PC-3 (cell line): ENCODE measurements at regions not wholly inside any gene's neighbourhood (a gene's known extent, or its start where the extent isn't known, plus 50 kb on each side); places are given as distances from the start of the nearest gene placed in this dataset.
"Not testable (repeated sequence)": the region's sequence is repeated elsewhere in the genome, so short reads cannot be mapped to it uniquely, and the experiment has no call there.

Source experiments
- ATAC-seq: fragments of 200-7000 bp; cut with Tn5 transposase; 2 replicates; pipeline ENCODE4 v1.9.1; 2020; ENCODE audit warnings: mild to moderate bottlenecking, moderate library complexity
- BruUV-seq: library from RNA; stranded (reverse); fragments of 400-500 nt; replicated peaks from 2 replicates; lab custom pipeline; 2021; lab: Mats Ljungman, UMichigan
- CTCF ChIA-PET: fragments of 300-600 bp; sonication (Branson Sonifier 250); formaldehyde crosslinking; loops from one replicate; lab custom pipeline; 2022; ENCODE audit warnings: antibody characterized with exemption; lab: Charles Lee
- POLR2A ChIA-PET: fragments of 300-600 bp; sonication (Branson Sonifier 250); formaldehyde crosslinking; loops from one replicate; lab custom pipeline; 2022; ENCODE audit warnings: antibody characterized with exemption; ENCODE audit not compliant: unreplicated experiment; lab: Charles Lee
- DNase-seq: peaks from one replicate; pipeline ENCODE4 v3.0.0-alpha.2; 2015
- H2AFZ ChIP-seq: fragments of 300-600 bp; sonication (generic); 2 replicates; pipeline ENCODE4 v1.6.0; 2016; ENCODE audit warnings: antibody characterized with exemption, low read length
- H3F3A ChIP-seq: fragments of 300-600 bp; sonication (generic); one replicate; pipeline ENCODE4 v1.6.0; 2017; ENCODE audit warnings: antibody characterized with exemption, low read length, control low read depth, mild to moderate bottlenecking; ENCODE audit not compliant: unreplicated experiment
- H3K27ac ChIP-seq: fragments of 300-600 bp; sonication (generic); 2 replicates; pipeline ENCODE4 v1.5.1; 2016; ENCODE audit warnings: mild to moderate bottlenecking, low read length
- H3K27me3 ChIP-seq: fragments of 300-600 bp; sonication (generic); 2 replicates; pipeline ENCODE4 v1.6.1; 2016; ENCODE audit warnings: low read length, mixed read lengths
- H3K36me3 ChIP-seq: fragments of 300-600 bp; sonication (generic); 2 replicates; pipeline ENCODE4 v1.6.1; 2016; ENCODE audit warnings: low read depth, mixed run types, low read length, mixed read lengths
- H3K4me1 ChIP-seq: fragments of 300-600 bp; sonication (generic); 2 replicates; pipeline ENCODE4 v1.5.1; 2016; ENCODE audit warnings: low read length; ENCODE audit not compliant: insufficient read depth
- H3K4me2 ChIP-seq: fragments of 300-600 bp; sonication (generic); 2 replicates; pipeline ENCODE4 v1.6.0; 2016; ENCODE audit warnings: low read length
- H3K4me3 ChIP-seq: fragments of 300-600 bp; sonication (generic); 2 replicates; pipeline ENCODE4 v1.5.1; 2016; ENCODE audit warnings: mild to moderate bottlenecking, low read length, mixed read lengths
- H3K79me2 ChIP-seq: fragments of 300-600 bp; sonication (generic); 2 replicates; pipeline ENCODE4 v1.6.1; 2017; ENCODE audit warnings: low read length, mixed read lengths
- H3K9ac ChIP-seq: fragments of 300-600 bp; sonication (generic); 2 replicates; pipeline ENCODE4 v1.6.0; 2016; ENCODE audit warnings: mild to moderate bottlenecking, low read length
- H3K9me2 ChIP-seq: fragments of 300-600 bp; sonication (generic); replicated peaks from 2 replicates; pipeline ENCODE4 v1.6.1; 2016; ENCODE audit warnings: mixed run types, low read length, mixed read lengths
- H3K9me3 ChIP-seq: fragments of 300-600 bp; sonication (generic); 2 replicates; pipeline ENCODE4 v1.6.1; 2016; ENCODE audit warnings: low read length, mixed read lengths
- H4K20me1 ChIP-seq: fragments of 300-600 bp; sonication (generic); 2 replicates; pipeline ENCODE4 v1.6.1; 2016; ENCODE audit warnings: low read length, mixed read lengths
- CTCF ChIP-seq: fragments of 300-600 bp; sonication (generic); conservative IDR thresholded peaks from 2 replicates; pipeline ENCODE4 v1.5.1; 2017; ENCODE audit warnings: antibody characterized with exemption, low read depth, mild to moderate bottlenecking, low read length
- EZH2 ChIP-seq: fragments of 300-600 bp; sonication (generic); IDR thresholded peaks from one replicate; pipeline ENCODE4 v1.6.1; 2017; ENCODE audit warnings: antibody characterized with exemption, mild to moderate bottlenecking, low read length; ENCODE audit not compliant: unreplicated experiment
- EZH2phosphoT487 ChIP-seq: fragments of 300-600 bp; sonication (generic); IDR thresholded peaks from 2 replicates; pipeline ENCODE4 v1.6.1; 2018; ENCODE audit warnings: mild to moderate bottlenecking, antibody characterized with exemption, low read length, borderline replicate concordance
- intact Hi-C: fragments of 100-400 bp; cut with micrococcal nuclease; formaldehyde crosslinking; loops from 2 replicates; pipeline ENCODE4 v1.9.0; 2023

GRCh38 chr18:67133669-67134068, 382.9 kb downstream of the DSEL start:
- BruUV-seq, result no TSS peak
- CTCF ChIA-PET, result no interaction called here

DNA sequence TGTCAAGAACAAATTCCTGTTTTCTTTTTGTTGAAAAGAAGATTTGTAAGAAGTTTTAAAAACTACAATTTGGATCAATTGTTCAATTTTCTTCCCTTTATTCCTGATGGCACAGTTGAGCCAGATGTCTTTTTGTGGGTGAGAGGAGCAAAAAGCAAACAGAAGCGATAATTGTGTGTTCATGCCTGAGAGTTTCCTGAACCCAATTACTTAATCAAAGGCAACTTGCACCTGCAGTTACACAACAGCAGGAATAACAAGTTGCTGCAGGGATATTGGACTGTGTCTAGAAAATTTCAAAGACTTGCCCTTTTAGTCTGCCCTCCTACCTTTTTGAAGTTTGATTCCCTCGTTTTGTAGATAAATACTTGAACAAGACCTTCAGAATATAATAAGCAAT, 383.6 kb downstream of the DSEL start:
- Histone ChIP-seq H3K79me2 (no peaks in the 10 kb centered on the region), H3K9me2 (no peaks in the 10 kb centered on the region), H3K4me3 (no peak overlapping the region), H4K20me1 (no peaks in the 10 kb centered on the region), H3K9ac (no peak overlapping the region), H3K4me2 (peak overlapping the region; percentile 21), H3K27ac (peak overlapping the region; percentile 44), H3K4me1 (peaks cover 54% of the 10 kb centered on the region), H2AFZ (no peak overlapping the region), H3K36me3 (no peaks in the 10 kb centered on the region), H3K27me3 (no peaks in the 10 kb centered on the region), H3K9me3 (no peaks in the 10 kb centered on the region), H3F3A (peaks cover 4% of the 10 kb centered on the region)
- POLR2A ChIA-PET, result no interaction called here
- DNase-seq (no peak), ATAC-seq (no peak)
- no TSS peak for BruUV-seq
- intact Hi-C loops, result no loop called here
- TF ChIP-seq CTCF (no peak), EZH2phosphoT487 (no peak), EZH2 (no peak)
- CTCF ChIA-PET, result no interaction called here

More at GRCh38 chr18:67133669-67134068, 382.9 kb downstream of the DSEL start:
- no peak for TF ChIP-seq CTCF
- TF ChIP-seq EZH2phosphoT487, result no peak
- TF ChIP-seq EZH2, result no peak
- Histone ChIP-seq H3K4me2 (peak overlapping the region; percentile 21), H3K9me2 (no peaks in the 10 kb centered on the region), H3K27me3 (no peaks in the 10 kb centered on the region), H4K20me1 (no peaks in the 10 kb centered on the region), H3K4me3 (no peak overlapping the region), H3F3A (peaks cover 4% of the 10 kb centered on the region), H3K9ac (no peak overlapping the region), H3K27ac (peak overlapping the region; percentile 44; the same call in 1 of the 2 replicates), H3K4me1 (peaks cover 54% of the 10 kb centered on the region), H3K9me3 (no peaks in the 10 kb centered on the region), H3K79me2 (no peaks in the 10 kb centered on the region), H2AFZ (no peak overlapping the region), H3K36me3 (no peaks in the 10 kb centered on the region)
- DNase-seq (peak; percentile 75), ATAC-seq (peak; percentile 74)
- intact Hi-C loops, result no loop called here
- POLR2A ChIA-PET, result interaction anchor here (0.7 kb wide), 1 partner anchor 819 kb away, joined by 3 read pairs; no protein-coding TSS in a partner anchor

DNA sequence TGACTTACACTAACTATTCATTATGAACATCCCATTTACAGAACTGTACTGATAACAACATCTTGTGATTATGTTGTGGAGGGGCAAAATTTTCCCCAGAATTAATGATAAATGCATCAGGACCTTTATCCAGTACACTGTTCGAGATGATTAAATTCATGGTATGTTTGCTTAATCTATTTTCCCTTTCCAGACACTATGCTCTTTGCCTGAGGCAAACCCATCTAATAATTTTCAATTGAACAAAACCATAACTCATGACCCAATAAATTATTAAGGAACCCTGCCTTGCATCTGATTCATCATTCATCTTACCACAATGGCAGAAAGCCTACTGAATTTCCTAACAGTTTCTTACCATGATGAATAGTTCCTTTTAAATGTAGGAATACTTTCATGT, 385.0 kb downstream of the DSEL start:
- Histone ChIP-seq H3K9me3 (no peaks in the 10 kb centered on the region), H4K20me1 (no peaks in the 10 kb centered on the region), H2AFZ (no peak overlapping the region), H3K9ac (no peak overlapping the region), H3K4me2 (peak overlapping the region; percentile 21), H3K4me3 (no peak overlapping the region), H3K79me2 (no peaks in the 10 kb centered on the region), H3K27ac (peak overlapping the region; percentile 37), H3K27me3 (no peaks in the 10 kb centered on the region), H3K9me2 (no peaks in the 10 kb centered on the region), H3K4me1 (peaks cover 54% of the 10 kb centered on the region), H3K36me3 (no peaks in the 10 kb centered on the region), H3F3A (peaks cover 4% of the 10 kb centered on the region)
- ChIA-PET CTCF (no interaction called here), POLR2A (no interaction called here)
- TF ChIP-seq CTCF (no peak), EZH2phosphoT487 (no peak), EZH2 (no peak)
- BruUV-seq, result no TSS peak
- ATAC-seq, result peak; percentile 36
- intact Hi-C loops, result no loop called here
- DNase-seq, result peak; percentile 84

- H3K4me2 ChIP-seq, H3F3A ChIP-seq, H3K79me2 ChIP-seq, H3K9me2 ChIP-seq, H3K36me3 ChIP-seq, H2AFZ ChIP-seq, H4K20me1 ChIP-seq, ATAC-seq, POLR2A ChIA-PET, intact Hi-C loops, H3K4me3 ChIP-seq, CTCF ChIA-PET, H3K9me3 ChIP-seq, DNase-seq, H3K9ac ChIP-seq, H3K27ac ChIP-seq, H3K27me3 ChIP-seq, BruUV-seq: not testable (repeated sequence)
- H3K4me1 ChIP-seq, result peaks cover 18% of the 10 kb centered on the region
Observed at GRCh38 chr18:67126751-67127150, 389.8 kb downstream of the DSEL start.
